ENCODE measurements at regions not wholly inside any gene's neighbourhood (a gene's known extent, or its start where the extent isn't known, plus 50 kb on each side); places are given as distances from the start of the nearest gene placed in this dataset.

DNA sequence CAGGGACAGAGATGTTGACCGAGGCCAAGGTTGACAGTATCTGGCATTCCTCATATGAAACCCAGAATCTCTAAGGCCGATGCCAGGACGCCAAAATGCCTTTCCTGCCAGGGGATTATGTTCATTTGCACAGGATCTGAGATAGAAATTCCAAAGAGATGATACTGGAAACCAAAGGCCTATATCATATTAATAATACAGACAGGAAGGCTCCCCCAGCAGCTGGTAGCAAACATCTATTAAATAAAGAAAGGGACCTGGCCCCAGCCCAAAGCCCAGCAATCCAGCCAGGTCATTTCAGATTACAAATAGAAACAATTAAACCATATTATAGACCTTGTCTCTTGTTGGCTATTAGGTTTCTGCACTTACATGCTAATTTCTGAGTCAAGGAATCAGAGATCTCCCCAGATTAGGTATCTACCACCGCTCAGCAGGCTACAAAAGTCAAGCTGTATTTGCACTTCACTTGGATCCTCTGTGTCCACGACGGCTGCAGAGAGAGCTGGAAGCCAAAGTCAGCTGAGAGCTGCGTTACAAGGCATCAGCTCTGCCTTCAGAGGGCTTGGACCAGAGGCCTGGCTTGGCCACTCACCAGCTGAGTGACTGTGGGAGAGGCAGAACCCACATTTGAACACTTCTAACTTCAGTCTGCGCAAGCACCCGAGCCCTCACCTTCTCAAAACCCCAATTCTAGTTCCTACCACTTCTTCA lies 269.3 kb upstream of the SIX2 start:
- TF ChIP-seq, protein P1, sequence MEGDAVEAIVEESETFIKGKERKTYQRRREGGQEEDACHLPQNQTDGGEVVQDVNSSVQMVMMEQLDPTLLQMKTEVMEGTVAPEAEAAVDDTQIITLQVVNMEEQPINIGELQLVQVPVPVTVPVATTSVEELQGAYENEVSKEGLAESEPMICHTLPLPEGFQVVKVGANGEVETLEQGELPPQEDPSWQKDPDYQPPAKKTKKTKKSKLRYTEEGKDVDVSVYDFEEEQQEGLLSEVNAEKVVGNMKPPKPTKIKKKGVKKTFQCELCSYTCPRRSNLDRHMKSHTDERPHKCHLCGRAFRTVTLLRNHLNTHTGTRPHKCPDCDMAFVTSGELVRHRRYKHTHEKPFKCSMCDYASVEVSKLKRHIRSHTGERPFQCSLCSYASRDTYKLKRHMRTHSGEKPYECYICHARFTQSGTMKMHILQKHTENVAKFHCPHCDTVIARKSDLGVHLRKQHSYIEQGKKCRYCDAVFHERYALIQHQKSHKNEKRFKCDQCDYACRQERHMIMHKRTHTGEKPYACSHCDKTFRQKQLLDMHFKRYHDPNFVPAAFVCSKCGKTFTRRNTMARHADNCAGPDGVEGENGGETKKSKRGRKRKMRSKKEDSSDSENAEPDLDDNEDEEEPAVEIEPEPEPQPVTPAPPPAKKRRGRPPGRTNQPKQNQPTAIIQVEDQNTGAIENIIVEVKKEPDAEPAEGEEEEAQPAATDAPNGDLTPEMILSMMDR (IDR thresholded peaks at IDR 0.05; ENCODE audit: low read depth, low read length): no peak
- TF ChIP-seq POLR2A (IDR thresholded peaks at IDR 0.05; ENCODE audit: extremely low read depth, insufficient read length): no peak
- TF ChIP-seq, protein P2, sequence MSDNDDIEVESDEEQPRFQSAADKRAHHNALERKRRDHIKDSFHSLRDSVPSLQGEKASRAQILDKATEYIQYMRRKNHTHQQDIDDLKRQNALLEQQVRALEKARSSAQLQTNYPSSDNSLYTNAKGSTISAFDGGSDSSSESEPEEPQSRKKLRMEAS (IDR thresholded peaks at IDR 0.05; ENCODE audit: low read depth, low read length): no peak

Data from NB4 (cell line).